A549 (cell line): ENCODE measurements at regions not wholly inside any gene's neighbourhood (a gene's known extent, or its start where the extent isn't known, plus 50 kb on each side); places are given as distances from the start of the nearest gene placed in this dataset.

ENCODE experiments used
- ATAC-seq, 2 experiments: fragments of 200-7000 bp in 1 of 2; fragments of >200 bp in 1 of 2; cut with Nextera tagmentation in 1 of 2; cut with Tn5 transposase in 1 of 2; 3 replicates each; pipeline versions ENCODE4 v1.8.0 to v1.9.1; 2018 to 2020; ENCODE audit warnings: mild to moderate bottlenecking in 1 of 2, moderate library complexity in 1 of 2
- CTCF ChIA-PET: fragments of 300-600 bp; sonication (Branson Sonifier 250); formaldehyde crosslinking; extraction: SDS; loops from one replicate; lab custom pipeline; 2021; ENCODE audit warnings: antibody characterized with exemption, inconsistent platforms; lab: Yijun Ruan, JAX
- POLR2A ChIA-PET: fragments of 350-600 bp; formaldehyde crosslinking; extraction: SDS; loops from one replicate; lab custom pipeline; 2021; ENCODE audit warnings: antibody characterized with exemption, inconsistent platforms; lab: Yijun Ruan, JAX
- DNase-seq, 2 experiments: peaks; one replicate each; pipeline versions ENCODE4 v3.0.0 to v3.0.0-alpha.2; 2011 to 2016; ENCODE audit warnings: low read depth in 1 of 2, low spot score in 1 of 2
- FAIRE-seq: peaks from 2 replicates; lab custom pipeline; 2011; peaks lifted over from hg19 to GRCh38; lab: Jason Lieb, UNC
- H3K27ac ChIP-seq, 2 experiments: fragments of >200 bp; sonication (Bioruptor Twin); formaldehyde crosslinking; 3 replicates each; pipeline ENCODE4 v1.5.1; 2016 to 2017
- H3K4me1 ChIP-seq: fragments of >200 bp; sonication (Bioruptor Twin); formaldehyde crosslinking; 3 replicates; pipeline ENCODE4 v1.6.1; 2016
- H3K4me2 ChIP-seq: fragments of >200 bp; sonication (Bioruptor Twin); formaldehyde crosslinking; 3 replicates; pipeline ENCODE4 v1.6.1; 2016
- H3K4me3 ChIP-seq: fragments of >200 bp; sonication (Bioruptor Twin); formaldehyde crosslinking; 3 replicates; pipeline ENCODE4 v1.5.1; 2016
- H3K9me3 ChIP-seq: fragments of >200 bp; sonication (Bioruptor Twin); formaldehyde crosslinking; 3 replicates; pipeline ENCODE4 v1.6.1; 2016
- ATOH8 ChIP-seq: fragments of 250-450 bp; sonication (Bioruptor Pico); IDR thresholded peaks from 2 replicates; pipeline ENCODE4 v1.5.0; 2020; ENCODE audit warnings: low read depth, mild to moderate bottlenecking, moderate library complexity
- CBX2 ChIP-seq: fragments of 200-600 bp; sonication (generic); IDR thresholded peaks from 2 replicates; pipeline ENCODE4 v1.6.1; 2016; ENCODE audit warnings: low read depth, mild to moderate bottlenecking, borderline replicate concordance
- CBX8 ChIP-seq: fragments of 200-600 bp; sonication (generic); IDR thresholded peaks from 2 replicates; pipeline ENCODE4 v1.6.1; 2016
- CEBPB ChIP-seq, 2 experiments: fragments of >200 bp in 1 of 2; sonication (Bioruptor Twin) in 1 of 2; formaldehyde crosslinking in 1 of 2; IDR thresholded peaks; 2 replicates each; pipeline ENCODE4 v1.6.1; 2012 to 2016
- E2F6 ChIP-seq: IDR thresholded peaks from 2 replicates; pipeline ENCODE4 v1.6.1; 2012; ENCODE audit warnings: low read depth, borderline replicate concordance
- EHF ChIP-seq: fragments of 250-450 bp; sonication (Bioruptor Pico); IDR thresholded peaks from 2 replicates; pipeline ENCODE4 v1.5.0; 2020; ENCODE audit warnings: mild to moderate bottlenecking
- ESRRA ChIP-seq: fragments of 150-350 bp; IDR thresholded peaks from 2 replicates; pipeline ENCODE4 v1.6.1; 2014; ENCODE audit warnings: mild to moderate bottlenecking, low read length, borderline replicate concordance
- FOSB ChIP-seq: fragments of 250-450 bp; sonication (Bioruptor Pico); IDR thresholded peaks from 2 replicates; pipeline ENCODE4 v1.5.0; 2020; ENCODE audit warnings: mild to moderate bottlenecking, moderate library complexity
- FOSL2 ChIP-seq, 2 experiments: fragments of 450-650 bp in 1 of 2; fragments of >200 bp in 1 of 2; sonication (Bioruptor Twin) in 1 of 2; formaldehyde crosslinking; IDR thresholded peaks; 2 replicates each; pipeline versions ENCODE4 v1.5.0 to v1.6.1; 2016 to 2020; ENCODE audit warnings: mild to moderate bottlenecking in 1 of 2, moderate library complexity in 1 of 2
- FOXS1 ChIP-seq: fragments of 250-450 bp; sonication (Bioruptor Pico); IDR thresholded peaks from 2 replicates; pipeline ENCODE4 v1.5.0; 2020; ENCODE audit warnings: mild to moderate bottlenecking, moderate library complexity
- GATA3 ChIP-seq: IDR thresholded peaks from 2 replicates; pipeline ENCODE4 v1.6.1; 2012; ENCODE audit warnings: borderline replicate concordance
- HDAC2 ChIP-seq: fragments of 200-600 bp; sonication (generic); IDR thresholded peaks from 2 replicates; pipeline ENCODE4 v1.6.1; 2016
- HOXA7 ChIP-seq: fragments of 250-450 bp; sonication (Bioruptor Pico); IDR thresholded peaks from 2 replicates; pipeline ENCODE4 v1.5.0; 2020; ENCODE audit warnings: mild to moderate bottlenecking, moderate library complexity
- JUN ChIP-seq, 2 experiments: fragments of >200 bp; sonication (Bioruptor Twin); formaldehyde crosslinking; IDR thresholded peaks; 2 replicates in 1 of 2; 3 replicates in 1 of 2; pipeline ENCODE4 v1.6.1; 2016 to 2017
- JUNB ChIP-seq: fragments of >200 bp; sonication (Bioruptor Twin); formaldehyde crosslinking; IDR thresholded peaks from 2 replicates; pipeline ENCODE4 v1.6.1; 2016
- KDM5A ChIP-seq: fragments of 200-600 bp; sonication (generic); IDR thresholded peaks from 2 replicates; pipeline ENCODE4 v1.6.1; 2016; ENCODE audit warnings: antibody characterized with exemption, mild to moderate bottlenecking
- MAX ChIP-seq: IDR thresholded peaks from 2 replicates; pipeline ENCODE4 v1.6.1; 2012
- MAZ ChIP-seq: fragments of 150-350 bp; IDR thresholded peaks from 2 replicates; pipeline ENCODE4 v1.6.1; 2014; ENCODE audit warnings: antibody characterized with exemption, low read depth, low read length, borderline replicate concordance
- MYC ChIP-seq: IDR thresholded peaks from 2 replicates; pipeline ENCODE4 v1.6.1; 2012; ENCODE audit warnings: mild to moderate bottlenecking, inconsistent platforms, low read length, improper control_type of control experiment, borderline replicate concordance
- NPAS2 ChIP-seq: fragments of 250-450 bp; sonication (Bioruptor Pico); IDR thresholded peaks from 2 replicates; pipeline ENCODE4 v1.8.0; 2022; ENCODE audit warnings: mild to moderate bottlenecking, moderate library complexity, borderline replicate concordance
- NR3C1 ChIP-seq: fragments of >200 bp; sonication (Bioruptor Twin); formaldehyde crosslinking; IDR thresholded peaks from 3 replicates; pipeline ENCODE4 v1.6.1; 2017
- PBX3 ChIP-seq: IDR thresholded peaks from 2 replicates; pipeline ENCODE4 v1.6.1; 2012
- POLR2A ChIP-seq: IDR thresholded peaks from 2 replicates; pipeline ENCODE4 v1.6.1; 2012; ENCODE audit warnings: mild to moderate bottlenecking, low read length
- RARB ChIP-seq: fragments of 250-450 bp; sonication (Bioruptor Pico); IDR thresholded peaks from 2 replicates; pipeline ENCODE4 v1.8.0; 2021; ENCODE audit warnings: mild to moderate bottlenecking, moderate library complexity
- RCOR1 ChIP-seq: fragments of 150-350 bp; IDR thresholded peaks from 2 replicates; pipeline ENCODE4 v1.6.1; 2014; ENCODE audit warnings: antibody characterized with exemption, low read length, low read depth
- RNF2 ChIP-seq: fragments of 200-600 bp; sonication (generic); IDR thresholded peaks from 2 replicates; pipeline ENCODE4 v1.6.1; 2016; ENCODE audit warnings: low read depth, mild to moderate bottlenecking, antibody characterized with exemption, moderate library complexity, borderline replicate concordance
- TFCP2L1 ChIP-seq: fragments of 250-450 bp; sonication (Bioruptor Pico); IDR thresholded peaks from 2 replicates; pipeline ENCODE4 v1.5.0; 2021; ENCODE audit warnings: mild to moderate bottlenecking
- TP53 ChIP-seq: fragments of 250-450 bp; sonication (Bioruptor Pico); IDR thresholded peaks from 2 replicates; pipeline ENCODE4 v1.5.0; 2021; ENCODE audit warnings: mild to moderate bottlenecking, moderate library complexity
- ZC3H11A ChIP-seq: fragments of 450-650 bp; IDR thresholded peaks from 2 replicates; pipeline ENCODE4 v1.6.1; 2014; ENCODE audit warnings: antibody characterized with exemption, mild to moderate bottlenecking
- ZNF302 ChIP-seq: fragments of 250-450 bp; sonication (Bioruptor Pico); IDR thresholded peaks from 2 replicates; pipeline ENCODE4 v1.9.0; 2021; ENCODE audit warnings: inconsistent platforms, mild to moderate bottlenecking, moderate library complexity
- ZSCAN20 ChIP-seq: fragments of 250-450 bp; sonication (Bioruptor Pico); IDR thresholded peaks from 2 replicates; pipeline ENCODE4 v1.8.0; 2022; ENCODE audit warnings: mild to moderate bottlenecking, moderate library complexity
- WGBS: methylation state at CpG from one replicate; pipeline ENCODE4 v1.1.6; 2017; ENCODE audit errors: missing lambda C conversion rate; 5-methylcytosine and 5-hydroxymethylcytosine counted together

- Histone ChIP-seq H3K27ac (peak overlapping the region; percentile 16 to 73; a peak in 5 of 6 replicates), H3K9me3 (no peaks in the 10 kb centered on the region), H3K4me3 (no peak overlapping the region), H3K4me1 (peaks cover 45% of the 10 kb centered on the region), H3K4me2 (no peak overlapping the region)
- ATAC-seq (no peak), DNase-seq (no peak), FAIRE-seq (no peak)
- 85% methylated on average over 14 of the region's 14 CpGs for WGBS
- TF ChIP-seq E2F6 (no peak), KDM5A (no peak), FOXS1 (CRISPR knock-in tag) (no peak), RCOR1 (no peak), NR3C1 (no peak), TP53 (no peak), CBX2 (no peak), HDAC2 (no peak), ZNF302 (no peak), NPAS2 (CRISPR knock-in tag) (no peak), JUN (IDR thresholded peaks at IDR 0.05) (no peak), HOXA7 (CRISPR knock-in tag) (no peak), ESRRA (no peak), EHF (no peak), RARB (CRISPR knock-in tag) (no peak), MAX (no peak), TFCP2L1 (CRISPR knock-in tag) (no peak), MYC (no peak), FOSL2 (IDR thresholded peaks at IDR 0.05) (no peak), FOSL2 (CRISPR knock-in tag; IDR thresholded peaks at IDR 0.05) (no peak), ZSCAN20 (CRISPR knock-in tag) (no peak)
- ChIA-PET POLR2A (no interaction called here), CTCF (interaction anchor here (0.5 to 3.7 kb wide), 5 partner anchors 74 to 324 kb away, joined by 3 to 15 read pairs (median 3); partner anchors contain the start of gene BAMBI)
These were observed 301.1 kb upstream of the LYZL1 start for GRCh38 chr10:28987555-28988320.

- WGBS, result 90% methylated on average over 6 of the region's 6 CpGs
- Histone ChIP-seq H3K27ac (peak overlapping the region in 1 of 2 experiments; percentile 80; a peak in 4 of 6 replicates), H3K4me3 (no peak overlapping the region), H3K9me3 (no peaks in the 10 kb centered on the region), H3K4me1 (peaks cover 41% of the 10 kb centered on the region), H3K4me2 (no peak overlapping the region)
- no peak for ATAC-seq
- no peak for TF ChIP-seq HOXA7 (CRISPR knock-in tag)
- TF ChIP-seq ZNF302, result no peak
- ChIA-PET CTCF (interaction anchor here (0.6 to 1.5 kb wide), 6 partner anchors 113 to 311 kb away, joined by 3 to 4 read pairs (median 4); partner anchors contain the start of gene BAMBI), POLR2A (no interaction called here)
- no peak for DNase-seq
- no peak for FAIRE-seq
These were observed 299.9 kb upstream of the LYZL1 start for GRCh38 chr10:28988980-28989379.

- Histone ChIP-seq H3K4me1 (peaks cover 24% of the 10 kb centered on the region), H3K4me3 (no peak overlapping the region), H3K4me2 (peak overlapping the region; percentile 38), H3K9me3 (no peaks in the 10 kb centered on the region; the same call in 2 of the 3 replicates), H3K27ac (peak overlapping the region; percentile 65 to 80)
- WGBS, result 35% methylated on average over 7 of the region's 7 CpGs
- FAIRE-seq, result peak; percentile 88
- DNase-seq, result peak; percentile 60 to 88
- ChIA-PET POLR2A (interaction anchor here (0.6 to 1.7 kb wide), 3 partner anchors 52 to 328 kb away, joined by 3 to 9 read pairs (median 6); partner anchors contain the start of gene BAMBI), CTCF (interaction anchor here (0.6 to 5.0 kb wide), 56 partner anchors 8 to 401 kb away, joined by 3 to 57 read pairs (median 4); partner anchors contain the start of gene BAMBI)
- peak; percentile 89 to 92 for ATAC-seq
- TF ChIP-seq CEBPB (IDR thresholded peaks at IDR 0.05), result peak in 1 of 2 experiments; percentile 63; a peak in 1 of 4 replicates
- no peak for TF ChIP-seq NR3C1
- TF ChIP-seq TFCP2L1 (CRISPR knock-in tag), result no peak
- TF ChIP-seq MYC, result no peak
- TF ChIP-seq EHF, result no peak
- TF ChIP-seq MAZ, result no peak
- no peak for TF ChIP-seq JUNB
- no peak for TF ChIP-seq ESRRA
- TF ChIP-seq HOXA7 (CRISPR knock-in tag), result no peak
- TF ChIP-seq FOSB, result no peak
- TF ChIP-seq GATA3, result peak; percentile 70
- TF ChIP-seq CBX8, result no peak
- TF ChIP-seq ATOH8 (CRISPR knock-in tag), result no peak
- no peak for TF ChIP-seq PBX3
- no peak for TF ChIP-seq ZC3H11A
- TF ChIP-seq RNF2, result no peak
- no peak for TF ChIP-seq HDAC2
- TF ChIP-seq POLR2A, result no peak
These were observed 297.3 kb upstream of the LYZL1 start for GRCh38 chr10:28991333-28992270.
